ENCODE measurements at regions not wholly inside any gene's neighbourhood (a gene's known extent, or its start where the extent isn't known, plus 50 kb on each side); places are given as distances from the start of the nearest gene placed in this dataset.

- TF ChIP-seq, protein P1, sequence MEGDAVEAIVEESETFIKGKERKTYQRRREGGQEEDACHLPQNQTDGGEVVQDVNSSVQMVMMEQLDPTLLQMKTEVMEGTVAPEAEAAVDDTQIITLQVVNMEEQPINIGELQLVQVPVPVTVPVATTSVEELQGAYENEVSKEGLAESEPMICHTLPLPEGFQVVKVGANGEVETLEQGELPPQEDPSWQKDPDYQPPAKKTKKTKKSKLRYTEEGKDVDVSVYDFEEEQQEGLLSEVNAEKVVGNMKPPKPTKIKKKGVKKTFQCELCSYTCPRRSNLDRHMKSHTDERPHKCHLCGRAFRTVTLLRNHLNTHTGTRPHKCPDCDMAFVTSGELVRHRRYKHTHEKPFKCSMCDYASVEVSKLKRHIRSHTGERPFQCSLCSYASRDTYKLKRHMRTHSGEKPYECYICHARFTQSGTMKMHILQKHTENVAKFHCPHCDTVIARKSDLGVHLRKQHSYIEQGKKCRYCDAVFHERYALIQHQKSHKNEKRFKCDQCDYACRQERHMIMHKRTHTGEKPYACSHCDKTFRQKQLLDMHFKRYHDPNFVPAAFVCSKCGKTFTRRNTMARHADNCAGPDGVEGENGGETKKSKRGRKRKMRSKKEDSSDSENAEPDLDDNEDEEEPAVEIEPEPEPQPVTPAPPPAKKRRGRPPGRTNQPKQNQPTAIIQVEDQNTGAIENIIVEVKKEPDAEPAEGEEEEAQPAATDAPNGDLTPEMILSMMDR (IDR thresholded peaks at IDR 0.05; ENCODE audit: low read length) = no peak
- TF ChIP-seq EZH2phosphoT487 (IDR thresholded peaks at IDR 0.05; ENCODE audit: low read length) (no peak), EZH2 (optimal IDR thresholded peaks at IDR 0.05; ENCODE audit: low read depth, low read length) (no peak)
These were observed 57.3 kb upstream of the OSTN start for GRCh38 chr3:191141728-191142127.
